Raji (cell line): ENCODE measurements at regions not wholly inside any gene's neighbourhood (a gene's known extent, or its start where the extent isn't known, plus 50 kb on each side); places are given as distances from the start of the nearest gene placed in this dataset.

Source experiments
- POLR2A ChIP-seq: IDR thresholded peaks from 2 replicates; pipeline ENCODE4 v1.6.1; 2011; ENCODE audit warnings: low read depth, low read length, control low read depth; ENCODE audit not compliant: insufficient read depth

DNA sequence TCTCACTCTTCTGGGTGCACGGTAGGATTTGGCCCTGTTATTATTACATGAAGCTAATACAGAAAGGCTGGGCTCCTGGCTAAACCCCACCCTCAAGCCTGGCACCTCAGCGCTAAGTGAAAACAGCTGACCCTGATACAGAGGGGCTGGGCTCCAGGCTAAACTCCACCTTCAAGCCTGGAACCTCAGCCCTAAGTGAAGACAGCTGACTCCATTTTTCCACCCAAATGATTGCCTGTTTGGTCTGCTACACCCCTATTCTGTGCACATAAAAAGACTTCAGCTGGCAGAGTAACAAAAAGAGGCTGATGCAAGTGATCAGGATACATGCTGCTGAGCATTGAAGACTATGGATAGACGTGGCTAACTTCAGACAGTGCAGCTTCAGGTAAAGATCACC lies 148.4 kb upstream of the CLINT1 start:
- no peak for TF ChIP-seq POLR2A

- no peak for TF ChIP-seq POLR2A
Observed at GRCh38 chr5:157999696-158000095, 140.8 kb upstream of the CLINT1 start.

DNA sequence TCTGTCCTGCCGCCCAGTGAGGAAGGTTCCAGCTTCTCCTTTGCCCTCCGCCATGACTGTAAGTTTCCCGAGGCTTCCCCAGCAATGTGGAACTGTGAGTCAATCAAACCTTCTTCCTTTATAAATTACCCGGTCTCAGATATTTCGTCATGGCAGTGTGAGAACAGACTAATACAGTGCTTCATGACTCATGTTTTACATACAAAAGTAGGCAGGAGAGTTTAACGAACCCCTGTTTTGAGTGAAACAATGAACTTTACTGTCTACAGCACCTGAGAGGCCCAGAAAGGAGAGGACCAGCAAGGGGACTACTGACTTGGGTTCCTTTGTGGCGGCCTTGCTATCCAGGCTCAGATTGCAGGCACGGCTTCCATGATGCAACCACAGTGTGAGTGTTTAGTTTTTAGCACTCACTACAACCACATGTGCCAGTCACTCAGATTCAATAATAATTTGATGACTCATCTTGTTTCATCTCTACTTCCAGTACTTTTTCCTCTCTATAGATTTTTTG lies 139.1 kb upstream of the CLINT1 start:
- TF ChIP-seq POLR2A, result no peak

DNA sequence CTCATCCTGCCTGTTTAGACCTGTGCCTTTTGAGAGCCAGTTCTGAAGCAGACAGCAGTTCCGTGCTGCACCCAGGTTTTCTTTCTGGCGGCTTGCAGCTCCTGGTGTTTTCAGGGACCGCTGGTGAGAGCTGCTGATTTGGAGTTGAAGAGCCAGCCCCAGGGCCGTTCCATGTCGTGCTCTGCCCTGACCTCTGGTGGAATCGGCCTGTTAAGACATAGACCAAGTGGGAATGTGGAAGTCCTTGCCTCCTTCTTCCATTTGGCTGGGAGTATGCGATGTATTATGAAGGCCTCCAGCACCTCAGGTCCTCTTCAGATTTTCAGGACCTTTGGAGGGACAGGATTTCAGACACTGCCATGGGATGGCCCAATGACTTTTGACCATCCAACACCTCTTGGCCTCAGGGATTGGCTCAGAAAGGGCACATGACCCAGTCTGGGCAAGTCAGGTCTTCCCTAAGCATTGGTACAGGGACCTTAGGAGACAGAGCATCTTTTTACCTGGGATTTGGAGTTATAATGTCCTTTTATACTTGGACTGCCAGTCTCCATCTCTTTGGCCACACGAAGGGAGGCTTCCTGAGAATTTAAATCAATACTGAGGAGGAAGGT lies 136.1 kb upstream of the CLINT1 start:
- TF ChIP-seq POLR2A, result no peak

- TF ChIP-seq POLR2A, result no peak
Observed at GRCh38 chr5:157993986-157994691, 135.2 kb upstream of the CLINT1 start.

GRCh38 chr5:157993201-157993600 lies 134.3 kb upstream of the CLINT1 start:
- no peak for TF ChIP-seq POLR2A

DNA sequence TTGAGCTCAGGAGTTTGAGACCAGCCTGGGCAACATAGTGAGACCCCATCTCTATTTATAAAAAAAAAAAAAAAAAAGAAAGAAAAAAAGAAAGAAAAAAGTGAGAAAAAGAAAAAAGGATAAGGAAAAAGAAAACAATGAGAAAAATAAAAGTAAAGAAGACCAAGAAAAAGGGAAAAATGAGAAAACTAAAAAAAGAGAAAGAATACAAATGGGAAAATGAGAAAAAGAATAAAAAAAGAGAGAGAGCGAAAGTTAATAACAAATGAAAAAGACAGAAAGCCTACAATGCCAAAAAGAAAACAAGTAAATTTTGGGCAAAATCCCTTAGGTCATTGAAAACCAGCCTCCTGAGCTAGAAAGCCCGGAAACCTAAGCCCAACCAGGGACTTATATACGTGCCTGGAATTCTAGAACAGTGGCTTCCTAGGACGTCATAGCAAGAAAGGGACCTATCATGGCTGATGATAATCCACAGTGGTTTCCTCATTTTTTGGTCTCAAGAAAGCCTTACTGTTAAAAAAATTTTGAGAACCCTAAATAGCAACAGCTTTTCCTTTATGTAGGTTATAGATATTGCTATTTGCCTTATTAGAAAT lies 131.7 kb upstream of the CLINT1 start:
- TF ChIP-seq POLR2A, result no peak

- no peak for TF ChIP-seq POLR2A
Observed at GRCh38 chr5:157989296-157989695, 130.4 kb upstream of the CLINT1 start.

- TF ChIP-seq POLR2A, result no peak
Observed at GRCh38 chr5:157987259-157987658, 128.3 kb upstream of the CLINT1 start.

GRCh38 chr5:157986431-157986990 lies 127.6 kb upstream of the CLINT1 start:
- TF ChIP-seq POLR2A, result no peak

GRCh38 chr5:157984611-157985010 lies 125.7 kb upstream of the CLINT1 start:
- TF ChIP-seq POLR2A, result no peak

DNA sequence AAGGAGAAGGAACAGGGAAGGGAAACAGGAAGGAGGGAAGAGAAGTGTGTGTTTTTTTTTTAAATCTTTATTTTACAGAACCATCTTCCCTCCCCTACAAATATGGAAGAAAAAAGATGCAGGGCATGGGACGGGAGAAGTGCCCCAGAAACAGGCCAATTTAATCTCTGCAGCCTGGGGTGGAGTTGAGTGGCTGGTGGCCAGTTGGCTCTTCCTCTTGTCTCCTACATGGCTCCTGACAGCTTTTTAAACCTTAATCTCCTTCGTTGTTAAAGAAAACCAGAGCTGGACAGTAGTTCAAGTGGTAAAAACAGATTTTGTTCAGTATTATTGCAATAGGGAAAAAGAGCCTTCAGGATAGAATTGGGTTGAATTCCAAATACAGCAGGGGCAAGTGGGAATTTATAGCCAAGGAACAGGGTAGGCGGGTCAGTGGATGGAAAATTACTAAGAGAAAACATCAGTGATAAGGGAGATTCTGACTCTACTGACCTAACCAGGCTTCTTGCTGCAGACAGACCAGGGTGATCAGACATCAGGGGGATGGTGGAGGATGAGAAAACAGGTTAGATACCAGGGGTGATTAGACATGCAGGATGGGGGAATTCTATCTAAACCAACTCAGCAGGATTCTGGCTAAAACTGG lies 125.1 kb upstream of the CLINT1 start:
- TF ChIP-seq POLR2A, result no peak

- no peak for TF ChIP-seq POLR2A
Observed at GRCh38 chr5:157978061-157978460, 119.1 kb upstream of the CLINT1 start.

- TF ChIP-seq POLR2A, result no peak
Observed at GRCh38 chr5:157976429-157976828, 117.5 kb upstream of the CLINT1 start.

DNA sequence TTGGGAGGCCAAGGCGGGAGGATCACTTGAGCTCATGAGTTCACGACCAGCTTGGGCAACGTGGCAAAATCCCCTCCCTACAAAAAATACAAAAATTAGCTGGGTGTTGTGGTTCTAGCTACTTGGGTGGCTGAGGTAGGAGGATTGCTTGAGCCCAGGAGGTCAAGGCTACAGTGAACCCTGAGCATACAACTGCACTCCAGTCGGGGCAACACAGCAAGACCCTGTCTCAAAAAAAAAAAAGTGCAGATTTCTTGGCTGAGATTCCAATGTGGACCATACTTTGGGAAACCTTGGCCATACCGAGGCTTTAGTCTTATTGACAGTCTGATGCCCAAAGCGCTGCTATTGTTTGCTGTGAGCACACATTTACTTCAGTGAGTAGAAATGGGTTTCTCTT lies 113.6 kb upstream of the CLINT1 start:
- no peak for TF ChIP-seq POLR2A

- no peak for TF ChIP-seq POLR2A
Observed at GRCh38 chr5:157971571-157972216, 112.7 kb upstream of the CLINT1 start.

DNA sequence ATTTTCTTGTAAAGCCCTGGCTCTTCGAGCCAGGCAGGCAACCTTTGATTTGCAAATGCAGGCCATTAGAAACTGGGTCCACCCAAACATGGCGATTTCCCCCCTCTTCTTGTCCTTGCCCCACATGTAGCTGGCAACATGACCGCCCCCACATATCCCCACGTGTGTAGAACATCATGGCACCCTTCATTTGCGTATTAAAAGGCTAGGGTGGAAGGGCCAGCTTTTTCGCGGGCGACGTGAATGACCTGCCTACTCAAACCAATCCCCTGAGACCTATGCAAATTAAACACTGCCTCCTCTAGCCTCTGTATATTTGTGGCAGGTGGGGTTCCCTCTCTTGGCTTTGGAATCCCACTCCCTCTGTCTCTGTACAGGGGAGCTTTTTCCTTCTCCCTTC lies 107.0 kb upstream of the CLINT1 start:
- TF ChIP-seq POLR2A, result no peak
